Psoas muscle (tissue), 7 donors: ENCODE measurements at regions not wholly inside any gene's neighbourhood (a gene's known extent, or its start where the extent isn't known, plus 50 kb on each side); places are given as distances from the start of the nearest gene placed in this dataset.
A peak's percentile ranks its signal among the peaks of the same experiment; 100 is the strongest.

ENCODE experiments used
- ATAC-seq, 4 donors: fragments of 200-7000 bp; cut with Tn5 transposase; one replicate each; pipeline ENCODE4 v1.9.1; 2020; ENCODE audit warnings: moderate library complexity in 3 of 4, mild to moderate bottlenecking in 2 of 4
- DNase-seq, 2 donors: peaks; one replicate each; pipeline ENCODE4 v3.0.0-alpha.2; 2020
- H3K27ac ChIP-seq: fragments of 200-600 bp; one replicate; pipeline ENCODE4 v1.8.0; 2022
- H3K27me3 ChIP-seq, 3 donors: fragments of 200-600 bp in 1 of 3; one replicate each; pipeline versions ENCODE4 v1.6.1 to v1.8.0; 2013 to 2022; ENCODE audit warnings: low read length in 2 of 3, mild to moderate bottlenecking in 2 of 3, moderate library complexity in 1 of 3; ENCODE audit not compliant: insufficient read depth in 3 of 3
- H3K36me3 ChIP-seq, 2 donors: fragments of 200-600 bp in 1 of 2; one replicate each; pipeline versions ENCODE4 v1.6.1 to v1.8.0; 2013 to 2022; ENCODE audit warnings: low read depth in 1 of 2, mild to moderate bottlenecking in 1 of 2, moderate library complexity in 1 of 2; ENCODE audit not compliant: insufficient read depth in 1 of 2
- H3K4me1 ChIP-seq: fragments of 200-600 bp; one replicate; pipeline ENCODE4 v1.8.0; 2022
- H3K4me3 ChIP-seq: fragments of 200-600 bp; one replicate; pipeline ENCODE4 v1.8.0; 2022; ENCODE audit warnings: mild to moderate bottlenecking
- H3K9me3 ChIP-seq: fragments of 200-600 bp; one replicate; pipeline ENCODE4 v1.8.0; 2022
- CTCF ChIP-seq: fragments of 200-600 bp; IDR thresholded peaks from one replicate; pipeline ENCODE4 v1.8.0; 2022; ENCODE audit warnings: antibody characterized with exemption
- WGBS, 3 donors: extraction: QIAGEN DNeasy Blood & Tissue Kit; methylation state at CpG; one replicate each; pipeline versions ENCODE4 v1.1.6 to v1.1.7; 2013; 5-methylcytosine and 5-hydroxymethylcytosine counted together
- intact Hi-C, 2 donors: fragments of 100-400 bp; cut with DNase I; formaldehyde crosslinking; loops; one replicate each; pipeline versions ENCODE4 v1.11.0 to v1.14.2; 2022
- donor health status: healthy with polysubstance abuse.
- donor health status: DM: no; HTN: no; CAD: no; lungs with moderate emphysema.
- donor health status: Bipolar disorder and iron deficiency.
- donor health status: healthy.
- donor health status: DM: yes; HTN: yes; CAD: no.
- donor health status: DM: no; HTN: no; CAD: no.
- donor health status: DM: yes; HTN: yes; CAD: no.

- Histone ChIP-seq H3K4me1 (peaks cover 19% of the 10 kb centered on the region), H3K36me3 (no peaks in the 10 kb centered on the region), H3K4me3 (no peak overlapping the region), H3K27me3 (no peaks in the 10 kb centered on the region), H3K9me3 (no peaks in the 10 kb centered on the region), H3K27ac (peak overlapping the region; percentile 7)
- DNase-seq (no peak), ATAC-seq (peak in 1 of 4 donors; percentile 45)
- WGBS, 3 donors: 28 to 36% (median 33%) methylated on average over 3 of the region's 3 CpGs
- intact Hi-C loops: no loop called here
- TF ChIP-seq CTCF: no peak
These were observed 274.6 kb upstream of the ROPN1 start for GRCh38 chr3:124266487-124266886.

- TF ChIP-seq CTCF: no peak
- H3K4me1 ChIP-seq: peaks cover 19% of the 10 kb centered on the region
- no peak for ATAC-seq
- intact Hi-C loops: no loop called here
- H3K27ac ChIP-seq: no peak overlapping the region
- H3K4me3 ChIP-seq: no peak overlapping the region
- no peaks in the 10 kb centered on the region for H3K9me3 ChIP-seq
- no peaks in the 10 kb centered on the region for H3K27me3 ChIP-seq
- DNase-seq: no peak
- no peaks in the 10 kb centered on the region for H3K36me3 ChIP-seq
These were observed 275.5 kb upstream of the ROPN1 start for GRCh38 chr3:124267406-124267805.

- no peak overlapping the region for H3K4me3 ChIP-seq
- TF ChIP-seq CTCF: no peak
- peaks cover 17% of the 10 kb centered on the region for H3K4me1 ChIP-seq
- H3K27ac ChIP-seq: no peak overlapping the region
- DNase-seq: no peak
- no peak for ATAC-seq
- 63 to 76% (median 75%) methylated on average over 2 of the region's 2 CpGs for WGBS, 3 donors
- no peaks in the 10 kb centered on the region for H3K36me3 ChIP-seq
- H3K9me3 ChIP-seq: no peaks in the 10 kb centered on the region
- H3K27me3 ChIP-seq: no peaks in the 10 kb centered on the region
- intact Hi-C loops: no loop called here
These were observed 276.4 kb upstream of the ROPN1 start for GRCh38 chr3:124268355-124268754.

- no peak for TF ChIP-seq CTCF
- ATAC-seq (no peak), DNase-seq (no peak)
- Histone ChIP-seq H3K4me1 (peaks cover 17% of the 10 kb centered on the region), H3K4me3 (no peak overlapping the region), H3K27ac (no peak overlapping the region), H3K36me3 (no peaks in the 10 kb centered on the region), H3K9me3 (no peaks in the 10 kb centered on the region), H3K27me3 (no peaks in the 10 kb centered on the region)
- intact Hi-C loops: no loop called here
- 71 to 77% (median 73%) methylated on average over 1 of the region's 1 CpG for WGBS, 3 donors
These were observed 277.7 kb upstream of the ROPN1 start for GRCh38 chr3:124269619-124270018.

- no peak for TF ChIP-seq CTCF
- intact Hi-C loops: no loop called here
- Histone ChIP-seq H3K27me3 (no peaks in the 10 kb centered on the region), H3K4me1 (peaks cover 29% of the 10 kb centered on the region), H3K27ac (peak overlapping the region; percentile 30), H3K9me3 (no peaks in the 10 kb centered on the region), H3K36me3 (no peaks in the 10 kb centered on the region), H3K4me3 (no peak overlapping the region)
- WGBS, 3 donors: 52 to 75% (median 62%) methylated on average over 6 of the region's 6 CpGs
- ATAC-seq: peak in 2 of 4 donors; percentile 19 to 38
- no peak for DNase-seq
These were observed 280.8 kb upstream of the ROPN1 start for GRCh38 chr3:124272605-124273151.
